ENCODE measurements at regions not wholly inside any gene's neighbourhood (a gene's known extent, or its start where the extent isn't known, plus 50 kb on each side); places are given as distances from the start of the nearest gene placed in this dataset.
A peak's percentile ranks its signal among the peaks of the same experiment; 100 is the strongest.

DNA sequence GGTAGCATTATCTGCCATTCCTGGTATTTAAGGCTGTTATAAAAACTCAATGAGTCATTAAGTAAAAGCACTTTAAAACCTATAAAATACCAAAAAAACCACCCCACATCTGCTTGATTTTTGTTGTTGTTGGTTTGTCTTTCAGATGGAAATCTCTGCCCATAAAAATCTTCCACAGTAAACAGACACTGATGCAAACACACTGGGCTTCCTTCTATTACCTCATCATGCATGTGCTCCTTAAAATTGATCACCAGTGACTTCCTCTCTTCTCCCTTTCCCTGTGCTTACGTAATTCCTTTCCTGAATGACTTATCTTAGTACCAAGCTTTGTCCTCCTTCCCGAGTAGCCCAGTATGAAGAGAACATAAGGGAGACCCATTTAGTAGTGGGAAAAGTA is 167.2 kb downstream of the EVX1 start (continued):
- TF ChIP-seq ELF4 (CRISPR knock-in tag; IDR thresholded peaks at IDR 0.05; ENCODE audit: low read depth) (no peak), MYBL2 (CRISPR knock-in tag; IDR thresholded peaks at IDR 0.05) (no peak), AR (CRISPR knock-in tag; IDR thresholded peaks at IDR 0.05) (no peak), CREM (CRISPR knock-in tag; IDR thresholded peaks at IDR 0.05) (no peak), ZNF423 (CRISPR knock-in tag; IDR thresholded peaks at IDR 0.05) (no peak), RELA (CRISPR knock-in tag; IDR thresholded peaks at IDR 0.05; ENCODE audit: borderline replicate concordance) (no peak), STAT6 (CRISPR knock-in tag; conservative IDR thresholded peaks at IDR 0.05; ENCODE audit: low read depth) (no peak)
- TF ChIP-seq, protein P1, sequence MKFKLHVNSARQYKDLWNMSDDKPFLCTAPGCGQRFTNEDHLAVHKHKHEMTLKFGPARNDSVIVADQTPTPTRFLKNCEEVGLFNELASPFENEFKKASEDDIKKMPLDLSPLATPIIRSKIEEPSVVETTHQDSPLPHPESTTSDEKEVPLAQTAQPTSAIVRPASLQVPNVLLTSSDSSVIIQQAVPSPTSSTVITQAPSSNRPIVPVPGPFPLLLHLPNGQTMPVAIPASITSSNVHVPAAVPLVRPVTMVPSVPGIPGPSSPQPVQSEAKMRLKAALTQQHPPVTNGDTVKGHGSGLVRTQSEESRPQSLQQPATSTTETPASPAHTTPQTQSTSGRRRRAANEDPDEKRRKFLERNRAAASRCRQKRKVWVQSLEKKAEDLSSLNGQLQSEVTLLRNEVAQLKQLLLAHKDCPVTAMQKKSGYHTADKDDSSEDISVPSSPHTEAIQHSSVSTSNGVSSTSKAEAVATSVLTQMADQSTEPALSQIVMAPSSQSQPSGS (CRISPR knock-in tag; IDR thresholded peaks at IDR 0.05; ENCODE audit: borderline replicate concordance, low read depth), result no peak

GRCh38 chr7:27410812-27411544 is 168.4 kb downstream of the EVX1 start:
- TF ChIP-seq RORB (CRISPR knock-in tag; IDR thresholded peaks at IDR 0.05) (no peak), PRRX2 (CRISPR knock-in tag; IDR thresholded peaks at IDR 0.05) (no peak), FOXP1 (CRISPR knock-in tag; IDR thresholded peaks at IDR 0.05; ENCODE audit: borderline replicate concordance) (no peak), MYBL2 (CRISPR knock-in tag; IDR thresholded peaks at IDR 0.05) (no peak), STAT6 (CRISPR knock-in tag; conservative IDR thresholded peaks at IDR 0.05; ENCODE audit: low read depth) (no peak)
- TF ChIP-seq, protein P2, sequence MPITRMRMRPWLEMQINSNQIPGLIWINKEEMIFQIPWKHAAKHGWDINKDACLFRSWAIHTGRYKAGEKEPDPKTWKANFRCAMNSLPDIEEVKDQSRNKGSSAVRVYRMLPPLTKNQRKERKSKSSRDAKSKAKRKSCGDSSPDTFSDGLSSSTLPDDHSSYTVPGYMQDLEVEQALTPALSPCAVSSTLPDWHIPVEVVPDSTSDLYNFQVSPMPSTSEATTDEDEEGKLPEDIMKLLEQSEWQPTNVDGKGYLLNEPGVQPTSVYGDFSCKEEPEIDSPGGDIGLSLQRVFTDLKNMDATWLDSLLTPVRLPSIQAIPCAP (CRISPR knock-in tag; IDR thresholded peaks at IDR 0.05), result no peak
- TF ChIP-seq, protein P3, sequence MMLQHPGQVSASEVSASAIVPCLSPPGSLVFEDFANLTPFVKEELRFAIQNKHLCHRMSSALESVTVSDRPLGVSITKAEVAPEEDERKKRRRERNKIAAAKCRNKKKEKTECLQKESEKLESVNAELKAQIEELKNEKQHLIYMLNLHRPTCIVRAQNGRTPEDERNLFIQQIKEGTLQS (CRISPR knock-in tag; conservative IDR thresholded peaks at IDR 0.05), result no peak
- H3K36me3 Mint-ChIP-seq, result no peaks in the 10 kb centered on the region
- H3K4me3 Mint-ChIP-seq, result no peak overlapping the region; the same call in 1 of the 2 replicates
- 0 out of 2 replicates have a peak overlapping the region, but pooled peaks have one; percentile 3 for H3K27ac Mint-ChIP-seq
- ATAC-seq, result peak; percentile 61
- H3K9me3 Mint-ChIP-seq, result peaks cover 9% of the 10 kb centered on the region; the same call in 1 of the 2 replicates
- no peak for DNase-seq (ENCODE audit: low spot score)
- CTCF ChIA-PET, result interaction anchor here (0.9 kb wide), 1 partner anchor 683 kb away, joined by 3 read pairs; no protein-coding TSS in a partner anchor
- POLR2A ChIA-PET, result interaction anchor here (0.6 kb wide), 1 partner anchor 228 kb away, joined by 4 read pairs; no protein-coding TSS in a partner anchor
- H3K4me1 Mint-ChIP-seq, result peaks cover 23% of the 10 kb centered on the region
- 0 out of 2 replicates have a peak, but pooled peaks cover 5% of the 10 kb centered on the region for H3K27me3 Mint-ChIP-seq (ENCODE audit: low read depth)

Measured in WTC11 (cell line).